GM23338 (cell line): ENCODE measurements at regions not wholly inside any gene's neighbourhood (a gene's known extent, or its start where the extent isn't known, plus 50 kb on each side); places are given as distances from the start of the nearest gene placed in this dataset.
"Not testable (repeated sequence)": the region's sequence is repeated elsewhere in the genome, so short reads cannot be mapped to it uniquely, and the experiment has no call there.

Experiments
- CREB1 ChIP-seq: fragments of 250-450 bp; sonication (Bioruptor Pico); IDR thresholded peaks from 2 replicates; pipeline ENCODE4 v1.5.0; 2020; ENCODE audit warnings: low read depth, mild to moderate bottlenecking, moderate library complexity
- EZH2 ChIP-seq: fragments of 200-600 bp; sonication (generic); IDR thresholded peaks from one replicate; pipeline ENCODE4 v1.8.0; 2017; ENCODE audit warnings: antibody characterized with exemption, mild to moderate bottlenecking, low read depth; ENCODE audit not compliant: unreplicated experiment
- EZH2phosphoT487 ChIP-seq: fragments of 200-600 bp; sonication (generic); IDR thresholded peaks from one replicate; pipeline ENCODE4 v1.8.1; 2018; ENCODE audit warnings: antibody characterized with exemption; ENCODE audit not compliant: unreplicated experiment
- JUNB ChIP-seq: IDR thresholded peaks from one replicate; pipeline ENCODE4 v1.6.1; 2016; ENCODE audit warnings: antibody characterized with exemption; ENCODE audit not compliant: unreplicated experiment
- POLR2AphosphoS5 ChIP-seq: IDR thresholded peaks from 2 replicates; pipeline ENCODE4 v1.6.1; 2016; ENCODE audit warnings: antibody characterized with exemption, low read depth
- TF ChIP-seq, protein P1 (sequence below), 2 experiments: fragments of 200-600 bp in 1 of 2; sonication (generic) in 1 of 2; conservative IDR thresholded peaks; 2 replicates each; pipeline versions ENCODE4 v1.5.1 to v1.6.1; 2016 to 2017; ENCODE audit warnings: antibody characterized with exemption in 2 of 2, low read depth in 2 of 2, mild to moderate bottlenecking in 2 of 2, moderate library complexity in 1 of 2
- TF ChIP-seq, protein P2 (sequence below): IDR thresholded peaks from one replicate; pipeline ENCODE4 v1.6.1; 2018; ENCODE audit warnings: antibody characterized with exemption; ENCODE audit not compliant: unreplicated experiment

DNA sequence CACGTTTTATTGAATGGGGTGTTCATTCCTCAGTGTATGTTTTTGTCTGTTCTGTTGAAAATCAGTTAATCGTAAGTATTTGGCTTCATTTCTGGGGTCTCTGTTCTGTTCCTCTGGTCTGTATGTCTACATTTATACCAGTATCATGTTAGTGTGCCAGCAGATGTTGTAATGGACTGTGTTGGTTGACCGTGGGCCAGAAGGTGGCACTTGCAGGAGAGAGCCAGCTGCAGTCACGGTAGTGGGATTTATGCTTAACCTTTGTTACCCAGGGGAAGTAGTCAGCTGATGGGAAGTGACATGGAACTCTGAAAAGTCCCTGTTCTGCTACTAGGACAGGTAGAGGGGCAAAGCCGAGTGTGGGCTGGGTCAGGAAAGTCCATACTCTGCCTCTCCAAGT is 238.3 kb upstream of the NPAP1 start:
- TF ChIP-seq, protein P1, sequence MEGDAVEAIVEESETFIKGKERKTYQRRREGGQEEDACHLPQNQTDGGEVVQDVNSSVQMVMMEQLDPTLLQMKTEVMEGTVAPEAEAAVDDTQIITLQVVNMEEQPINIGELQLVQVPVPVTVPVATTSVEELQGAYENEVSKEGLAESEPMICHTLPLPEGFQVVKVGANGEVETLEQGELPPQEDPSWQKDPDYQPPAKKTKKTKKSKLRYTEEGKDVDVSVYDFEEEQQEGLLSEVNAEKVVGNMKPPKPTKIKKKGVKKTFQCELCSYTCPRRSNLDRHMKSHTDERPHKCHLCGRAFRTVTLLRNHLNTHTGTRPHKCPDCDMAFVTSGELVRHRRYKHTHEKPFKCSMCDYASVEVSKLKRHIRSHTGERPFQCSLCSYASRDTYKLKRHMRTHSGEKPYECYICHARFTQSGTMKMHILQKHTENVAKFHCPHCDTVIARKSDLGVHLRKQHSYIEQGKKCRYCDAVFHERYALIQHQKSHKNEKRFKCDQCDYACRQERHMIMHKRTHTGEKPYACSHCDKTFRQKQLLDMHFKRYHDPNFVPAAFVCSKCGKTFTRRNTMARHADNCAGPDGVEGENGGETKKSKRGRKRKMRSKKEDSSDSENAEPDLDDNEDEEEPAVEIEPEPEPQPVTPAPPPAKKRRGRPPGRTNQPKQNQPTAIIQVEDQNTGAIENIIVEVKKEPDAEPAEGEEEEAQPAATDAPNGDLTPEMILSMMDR (conservative IDR thresholded peaks at IDR 0.05; ENCODE audit: low read depth in 2 of 2): not testable (repeated sequence)
- not testable (repeated sequence) for TF ChIP-seq POLR2AphosphoS5, EZH2phosphoT487, EZH2, JUNB, CREB1
- TF ChIP-seq, protein P2, sequence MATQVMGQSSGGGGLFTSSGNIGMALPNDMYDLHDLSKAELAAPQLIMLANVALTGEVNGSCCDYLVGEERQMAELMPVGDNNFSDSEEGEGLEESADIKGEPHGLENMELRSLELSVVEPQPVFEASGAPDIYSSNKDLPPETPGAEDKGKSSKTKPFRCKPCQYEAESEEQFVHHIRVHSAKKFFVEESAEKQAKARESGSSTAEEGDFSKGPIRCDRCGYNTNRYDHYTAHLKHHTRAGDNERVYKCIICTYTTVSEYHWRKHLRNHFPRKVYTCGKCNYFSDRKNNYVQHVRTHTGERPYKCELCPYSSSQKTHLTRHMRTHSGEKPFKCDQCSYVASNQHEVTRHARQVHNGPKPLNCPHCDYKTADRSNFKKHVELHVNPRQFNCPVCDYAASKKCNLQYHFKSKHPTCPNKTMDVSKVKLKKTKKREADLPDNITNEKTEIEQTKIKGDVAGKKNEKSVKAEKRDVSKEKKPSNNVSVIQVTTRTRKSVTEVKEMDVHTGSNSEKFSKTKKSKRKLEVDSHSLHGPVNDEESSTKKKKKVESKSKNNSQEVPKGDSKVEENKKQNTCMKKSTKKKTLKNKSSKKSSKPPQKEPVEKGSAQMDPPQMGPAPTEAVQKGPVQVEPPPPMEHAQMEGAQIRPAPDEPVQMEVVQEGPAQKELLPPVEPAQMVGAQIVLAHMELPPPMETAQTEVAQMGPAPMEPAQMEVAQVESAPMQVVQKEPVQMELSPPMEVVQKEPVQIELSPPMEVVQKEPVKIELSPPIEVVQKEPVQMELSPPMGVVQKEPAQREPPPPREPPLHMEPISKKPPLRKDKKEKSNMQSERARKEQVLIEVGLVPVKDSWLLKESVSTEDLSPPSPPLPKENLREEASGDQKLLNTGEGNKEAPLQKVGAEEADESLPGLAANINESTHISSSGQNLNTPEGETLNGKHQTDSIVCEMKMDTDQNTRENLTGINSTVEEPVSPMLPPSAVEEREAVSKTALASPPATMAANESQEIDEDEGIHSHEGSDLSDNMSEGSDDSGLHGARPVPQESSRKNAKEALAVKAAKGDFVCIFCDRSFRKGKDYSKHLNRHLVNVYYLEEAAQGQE: not testable (repeated sequence)
